Nephron (organoid): ENCODE measurements at regions not wholly inside any gene's neighbourhood (a gene's known extent, or its start where the extent isn't known, plus 50 kb on each side); places are given as distances from the start of the nearest gene placed in this dataset.
A peak's percentile ranks its signal among the peaks of the same experiment; 100 is the strongest.

Source experiments
- H3K27ac Mint-ChIP-seq, 3 experiments: 2 replicates each; pipeline ENCODE4 v1.8.0; 2020; ENCODE audit warnings: mixed read lengths in 3 of 3, mild to moderate bottlenecking in 2 of 3, moderate library complexity in 1 of 3
- H3K27me3 Mint-ChIP-seq: 2 replicates; pipeline ENCODE4 v1.8.0; 2021; ENCODE audit warnings: low read depth, mild to moderate bottlenecking, moderate library complexity, mixed read lengths
- H3K36me3 Mint-ChIP-seq: 2 replicates; pipeline ENCODE4 v1.8.0; 2020; ENCODE audit warnings: low read depth, mixed read lengths
- H3K4me1 Mint-ChIP-seq: 2 replicates; pipeline ENCODE4 v1.8.0; 2020; ENCODE audit warnings: mixed read lengths
- H3K4me3 Mint-ChIP-seq, 3 experiments: 2 replicates each; pipeline ENCODE4 v1.8.0; 2020; ENCODE audit warnings: mild to moderate bottlenecking in 3 of 3, mixed read lengths in 3 of 3, moderate library complexity in 2 of 3
- H3K9me3 Mint-ChIP-seq: 2 replicates; pipeline ENCODE4 v1.8.0; 2020; ENCODE audit warnings: mixed read lengths
- CTCF ChIP-seq, 3 experiments: fragments of 200-600 bp; sonication (generic); IDR thresholded peaks; one replicate each; pipeline ENCODE4 v1.5.0; 2021; ENCODE audit warnings: antibody characterized with exemption in 3 of 3; ENCODE audit not compliant: unreplicated experiment in 3 of 3

GRCh38 chr5:93924628-93925027 is 183.2 kb upstream of the POU5F2 start:
- Mint-ChIP-seq H3K4me1 (peaks cover 29% of the 10 kb centered on the region), H3K27me3 (no peaks in the 10 kb centered on the region), H3K9me3 (no peaks in the 10 kb centered on the region), H3K4me3 (no peak overlapping the region), H3K36me3 (peaks cover 8% of the 10 kb centered on the region), H3K27ac (no peak overlapping the region)
- no peak for TF ChIP-seq CTCF (IDR thresholded peaks at IDR 0.05; ENCODE audit: unreplicated experiment in 3 of 3)

- Mint-ChIP-seq H3K9me3 (no peaks in the 10 kb centered on the region), H3K4me3 (no peak overlapping the region), H3K27ac (no peak overlapping the region), H3K4me1 (peaks cover 14% of the 10 kb centered on the region), H3K36me3 (peaks cover 8% of the 10 kb centered on the region), H3K27me3 (no peaks in the 10 kb centered on the region)
- no peak for TF ChIP-seq CTCF (IDR thresholded peaks at IDR 0.05; ENCODE audit: unreplicated experiment in 3 of 3)
These were observed 181.2 kb upstream of the POU5F2 start for GRCh38 chr5:93922551-93922950.

DNA sequence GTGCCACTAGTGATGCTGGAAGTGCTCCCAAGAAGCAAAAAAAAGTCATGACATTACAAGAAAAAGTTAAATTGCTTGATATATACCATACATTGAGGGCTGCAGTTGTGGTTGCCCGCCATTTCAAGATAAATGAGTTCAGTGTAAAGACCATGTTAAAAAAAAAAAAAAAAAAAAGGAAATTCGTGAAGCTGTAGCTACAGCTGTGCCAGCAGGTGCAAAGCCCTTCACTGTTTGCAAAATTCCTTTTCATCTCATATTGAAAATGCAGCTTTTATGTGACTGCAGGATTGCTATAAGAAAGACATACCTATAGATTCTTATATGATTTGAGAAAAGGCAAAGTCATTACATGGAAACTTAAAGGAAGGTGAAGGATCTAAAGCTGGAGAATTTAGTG is 179.6 kb upstream of the POU5F2 start:
- no peak overlapping the region for H3K27ac Mint-ChIP-seq
- no peak for TF ChIP-seq CTCF (IDR thresholded peaks at IDR 0.05; ENCODE audit: unreplicated experiment in 3 of 3)
- no peaks in the 10 kb centered on the region for H3K27me3 Mint-ChIP-seq

DNA sequence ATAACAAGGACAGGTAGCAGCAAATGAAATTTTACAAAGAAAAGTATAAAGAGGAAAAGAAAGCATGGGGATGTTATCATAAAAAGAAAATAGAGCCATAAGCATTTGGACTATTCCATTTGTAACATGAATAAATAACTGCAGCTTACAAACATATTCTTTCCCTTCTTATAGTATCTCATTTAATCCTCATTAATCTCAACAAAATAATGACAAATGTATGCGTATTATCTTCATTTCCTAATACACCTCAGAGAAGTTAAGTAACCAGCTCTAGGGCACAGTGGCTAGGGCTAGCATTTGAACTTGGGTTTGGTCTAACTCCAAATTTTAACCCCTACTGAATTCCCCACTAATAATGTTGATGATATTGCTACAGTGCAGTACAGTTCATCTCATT is 175.5 kb upstream of the POU5F2 start:
- TF ChIP-seq CTCF (IDR thresholded peaks at IDR 0.05; ENCODE audit: unreplicated experiment in 3 of 3) = no peak
- no peak overlapping the region for H3K4me3 Mint-ChIP-seq
- peaks cover 4% of the 10 kb centered on the region for H3K4me1 Mint-ChIP-seq
- no peaks in the 10 kb centered on the region for H3K9me3 Mint-ChIP-seq
- no peaks in the 10 kb centered on the region for H3K27me3 Mint-ChIP-seq
- peaks cover 9% of the 10 kb centered on the region for H3K36me3 Mint-ChIP-seq
- no peak overlapping the region for H3K27ac Mint-ChIP-seq

More for the DNA sequence above, 179.6 kb upstream of the POU5F2 start:
- H3K36me3 Mint-ChIP-seq = peaks cover 8% of the 10 kb centered on the region
- no peaks in the 10 kb centered on the region for H3K9me3 Mint-ChIP-seq
- H3K4me1 Mint-ChIP-seq = peaks cover 4% of the 10 kb centered on the region
- no peak overlapping the region for H3K4me3 Mint-ChIP-seq

- no peak overlapping the region for H3K4me3 Mint-ChIP-seq
- TF ChIP-seq CTCF (IDR thresholded peaks at IDR 0.05; ENCODE audit: unreplicated experiment in 3 of 3) = peak in 2 of 3 experiments; percentile 38 to 52
- H3K4me1 Mint-ChIP-seq = no peaks in the 10 kb centered on the region
- H3K36me3 Mint-ChIP-seq = peaks cover 4% of the 10 kb centered on the region
- no peak overlapping the region for H3K27ac Mint-ChIP-seq
- H3K27me3 Mint-ChIP-seq = no peaks in the 10 kb centered on the region
- H3K9me3 Mint-ChIP-seq = no peaks in the 10 kb centered on the region
These were observed 173.7 kb upstream of the POU5F2 start for GRCh38 chr5:93915142-93915553.

DNA sequence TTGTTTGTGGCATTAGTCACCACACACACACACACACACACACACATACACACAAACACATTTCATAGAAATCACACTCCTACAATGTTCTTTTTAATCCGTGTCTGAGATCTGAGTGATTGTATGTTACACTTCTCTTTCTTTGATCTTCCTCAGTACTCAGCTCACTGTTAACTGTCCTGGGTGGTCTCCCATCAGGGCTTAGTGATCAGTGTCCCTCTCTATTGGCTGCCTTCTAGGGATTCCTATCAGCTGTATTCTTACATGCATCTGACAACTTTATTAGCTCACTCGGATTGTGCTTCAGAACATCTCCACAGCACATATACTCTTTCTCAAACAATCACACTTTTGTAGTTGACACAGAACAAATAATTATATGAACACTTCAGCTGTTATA is 170.2 kb upstream of the POU5F2 start:
- Mint-ChIP-seq H3K4me1 (no peaks in the 10 kb centered on the region), H3K36me3 (peaks cover 4% of the 10 kb centered on the region), H3K27ac (no peak overlapping the region), H3K27me3 (no peaks in the 10 kb centered on the region), H3K9me3 (no peaks in the 10 kb centered on the region), H3K4me3 (no peak overlapping the region)
- TF ChIP-seq CTCF (IDR thresholded peaks at IDR 0.05; ENCODE audit: unreplicated experiment in 3 of 3) = no peak
